ENCODE measurements at regions not wholly inside any gene's neighbourhood (a gene's known extent, or its start where the extent isn't known, plus 50 kb on each side); places are given as distances from the start of the nearest gene placed in this dataset.

GRCh38 chr15:27695726-27696125, 403.4 kb downstream of the OCA2 start:
- TF ChIP-seq CTCF (conservative IDR thresholded peaks at IDR 0.05; ENCODE audit: low read depth in 2 of 2) (no peak), EZH2phosphoT487 (IDR thresholded peaks at IDR 0.05; ENCODE audit: unreplicated experiment) (no peak), POLR2AphosphoS5 (IDR thresholded peaks at IDR 0.05; ENCODE audit: low read depth) (no peak), ZNF331 (CRISPR knock-in tag; IDR thresholded peaks at IDR 0.05; ENCODE audit: low read depth) (no peak), EZH2 (IDR thresholded peaks at IDR 0.05; ENCODE audit: low read depth, unreplicated experiment) (no peak), CREB1 (CRISPR knock-in tag; IDR thresholded peaks at IDR 0.05; ENCODE audit: low read depth) (no peak), REST (IDR thresholded peaks at IDR 0.05; ENCODE audit: unreplicated experiment) (no peak), JUNB (IDR thresholded peaks at IDR 0.05; ENCODE audit: unreplicated experiment) (no peak), ZNF114 (CRISPR knock-in tag; IDR thresholded peaks at IDR 0.05) (no peak), NANOG (IDR thresholded peaks at IDR 0.05; ENCODE audit: borderline replicate concordance) (no peak), STAT1 (IDR thresholded peaks at IDR 0.05; ENCODE audit: unreplicated experiment) (no peak), ZNF462 (CRISPR knock-in tag; IDR thresholded peaks at IDR 0.05) (no peak)
- TF ChIP-seq, protein P1, sequence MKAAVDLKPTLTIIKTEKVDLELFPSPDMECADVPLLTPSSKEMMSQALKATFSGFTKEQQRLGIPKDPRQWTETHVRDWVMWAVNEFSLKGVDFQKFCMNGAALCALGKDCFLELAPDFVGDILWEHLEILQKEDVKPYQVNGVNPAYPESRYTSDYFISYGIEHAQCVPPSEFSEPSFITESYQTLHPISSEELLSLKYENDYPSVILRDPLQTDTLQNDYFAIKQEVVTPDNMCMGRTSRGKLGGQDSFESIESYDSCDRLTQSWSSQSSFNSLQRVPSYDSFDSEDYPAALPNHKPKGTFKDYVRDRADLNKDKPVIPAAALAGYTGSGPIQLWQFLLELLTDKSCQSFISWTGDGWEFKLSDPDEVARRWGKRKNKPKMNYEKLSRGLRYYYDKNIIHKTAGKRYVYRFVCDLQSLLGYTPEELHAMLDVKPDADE (IDR thresholded peaks at IDR 0.05): no peak
